Gastrocnemius medialis (tissue), 4 donors: ENCODE measurements at regions not wholly inside any gene's neighbourhood (a gene's known extent, or its start where the extent isn't known, plus 50 kb on each side); places are given as distances from the start of the nearest gene placed in this dataset.

Source experiments
- CTCF ChIP-seq, 5 experiments: fragments of 450-650 bp in 3 of 5; fragments of 200-600 bp in 2 of 5; sonication (generic) in 2 of 5; IDR thresholded peaks in 4 of 5; conservative IDR thresholded peaks in 1 of 5; 1 replicate in 4 of 5; 2 replicates in 1 of 5; pipeline ENCODE4 v1.5.1; 2016 to 2019; ENCODE audit warnings: antibody characterized with exemption in 5 of 5, mild to moderate bottlenecking in 3 of 5, moderate library complexity in 3 of 5
- POLR2A ChIP-seq, 2 donors: fragments of 450-650 bp; IDR thresholded peaks; one replicate each; pipeline ENCODE4 v1.6.1; 2017; ENCODE audit warnings: antibody characterized with exemption in 2 of 2, mild to moderate bottlenecking in 2 of 2, moderate library complexity in 2 of 2

GRCh38 chr12:88305254-88305890 lies 163.3 kb downstream of the TMTC3 start:
- TF ChIP-seq POLR2A (IDR thresholded peaks at IDR 0.05) (no peak), CTCF (IDR thresholded peaks at IDR 0.05 in 4 of 5, conservative IDR thresholded peaks at IDR 0.05 in 1 of 5) (no peak)
